Central memory CD4-positive, alpha-beta T cell (primary cell): ENCODE measurements at regions not wholly inside any gene's neighbourhood (a gene's known extent, or its start where the extent isn't known, plus 50 kb on each side); places are given as distances from the start of the nearest gene placed in this dataset.
A peak's percentile ranks its signal among the peaks of the same experiment; 100 is the strongest.

Source experiments
- DNase-seq: peaks from one replicate; pipeline ENCODE4 v3.0.0; 2022

DNA sequence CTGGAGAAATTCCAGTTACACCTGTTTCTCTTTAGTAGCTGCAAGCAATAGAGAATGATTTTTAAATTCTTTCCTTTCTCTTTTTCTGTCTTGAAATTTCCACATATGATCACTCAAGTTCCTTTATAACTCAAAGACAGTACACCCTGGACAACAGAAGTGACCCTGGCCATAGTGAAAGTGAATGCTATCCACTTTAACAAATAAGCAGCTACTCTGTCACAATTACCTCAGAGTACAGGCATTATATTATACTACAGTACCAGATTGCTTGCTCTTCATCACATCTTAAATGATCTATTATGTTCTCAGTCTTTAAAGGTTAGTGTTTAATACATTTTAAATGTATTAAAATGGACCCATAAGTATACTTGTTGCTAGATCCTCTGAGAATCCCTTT lies 136.2 kb downstream of the KLF12 start:
- no peak for DNase-seq

DNA sequence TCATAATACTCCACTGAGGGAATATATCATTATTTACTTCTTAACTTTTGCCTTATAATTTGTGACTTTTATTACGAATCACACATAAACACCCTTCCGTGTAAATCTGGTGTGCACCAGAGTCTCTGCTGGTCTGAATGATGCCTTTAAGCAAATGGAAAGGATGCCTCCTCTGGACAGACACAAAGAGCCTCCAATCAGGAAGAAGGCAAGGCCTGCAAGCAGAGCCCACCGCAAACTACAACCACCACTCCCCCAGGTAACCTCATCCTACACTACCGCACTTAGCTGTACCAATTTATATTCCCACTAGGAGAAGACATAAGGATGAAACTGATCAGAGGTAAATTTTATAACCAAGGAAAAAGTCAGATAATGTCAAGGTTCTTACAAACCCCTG lies 137.6 kb downstream of the KLF12 start:
- no peak for DNase-seq

DNA sequence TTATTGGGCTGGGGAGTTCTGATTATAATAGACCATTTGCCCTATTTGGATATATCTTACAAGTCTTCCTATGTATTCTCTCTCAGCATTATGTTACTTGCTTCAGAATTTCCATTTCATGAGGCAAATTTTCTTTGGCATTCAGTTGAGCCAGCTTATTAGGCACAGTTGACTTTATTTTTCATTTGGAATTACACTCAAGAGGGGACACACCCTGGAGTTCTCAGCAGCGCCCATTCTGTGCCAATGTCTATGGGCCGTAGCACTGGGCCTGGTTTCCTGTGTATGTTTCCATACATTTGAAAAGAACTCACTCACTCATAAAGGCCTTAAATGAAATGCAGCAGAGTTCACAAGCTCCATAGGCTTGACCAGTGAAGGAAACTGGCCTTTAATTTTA lies 138.5 kb downstream of the KLF12 start:
- no peak for DNase-seq

DNA sequence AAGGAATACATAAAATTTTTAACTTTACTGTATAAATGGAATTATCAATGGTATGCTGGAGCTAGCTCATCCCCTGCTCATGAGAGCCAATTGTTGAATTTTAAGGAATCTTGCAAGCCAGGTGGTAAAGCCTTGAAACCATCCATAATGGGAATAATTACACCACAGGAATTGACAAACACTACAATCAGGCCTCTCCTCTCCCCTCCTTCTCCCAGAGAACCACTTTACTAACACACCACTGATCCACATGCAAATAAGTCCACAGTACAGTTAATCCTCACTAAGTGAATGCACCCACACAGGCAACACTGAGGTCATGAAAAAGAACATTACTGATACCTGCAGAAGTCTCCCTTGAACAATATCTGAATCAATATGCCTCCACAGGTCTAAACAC lies 140.5 kb downstream of the KLF12 start:
- DNase-seq = no peak

DNA sequence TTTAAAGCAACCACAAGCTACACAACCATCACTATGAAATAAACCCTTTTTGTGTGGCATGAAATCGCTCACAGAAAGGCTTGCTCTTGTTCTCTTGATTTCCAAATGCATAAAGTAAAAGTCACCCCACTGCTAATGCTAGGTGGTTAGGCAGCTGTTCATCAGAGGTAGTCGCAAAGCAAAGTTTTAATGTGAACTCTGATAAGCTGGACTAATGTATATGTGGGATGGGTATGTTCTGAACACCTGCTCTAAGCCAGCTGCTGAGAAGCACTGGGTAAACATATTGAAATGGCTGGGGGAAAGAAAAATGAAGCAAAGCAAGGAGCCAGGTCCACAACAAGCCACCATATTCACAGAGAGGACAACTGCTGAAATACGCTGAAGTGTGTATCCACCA lies 142.3 kb downstream of the KLF12 start:
- no peak for DNase-seq

DNA sequence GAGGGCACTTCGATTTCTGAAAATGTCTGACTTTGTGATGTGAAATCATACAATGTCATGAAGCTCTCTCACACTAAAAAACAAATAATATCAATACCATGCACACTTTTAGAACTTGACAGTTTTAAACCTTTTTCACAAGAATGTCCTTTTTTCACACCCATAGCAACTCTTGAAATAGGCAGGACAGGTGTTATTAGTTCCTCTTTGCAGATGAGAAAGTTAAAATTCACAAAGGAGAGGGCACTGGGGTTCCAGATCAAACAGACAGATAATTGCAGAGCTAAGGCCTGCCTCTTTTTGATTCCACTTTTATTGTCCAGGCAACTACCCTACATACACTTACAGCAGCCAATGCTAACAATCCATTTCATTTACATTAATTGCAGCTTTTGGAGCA lies 142.8 kb downstream of the KLF12 start:
- no peak for DNase-seq

DNA sequence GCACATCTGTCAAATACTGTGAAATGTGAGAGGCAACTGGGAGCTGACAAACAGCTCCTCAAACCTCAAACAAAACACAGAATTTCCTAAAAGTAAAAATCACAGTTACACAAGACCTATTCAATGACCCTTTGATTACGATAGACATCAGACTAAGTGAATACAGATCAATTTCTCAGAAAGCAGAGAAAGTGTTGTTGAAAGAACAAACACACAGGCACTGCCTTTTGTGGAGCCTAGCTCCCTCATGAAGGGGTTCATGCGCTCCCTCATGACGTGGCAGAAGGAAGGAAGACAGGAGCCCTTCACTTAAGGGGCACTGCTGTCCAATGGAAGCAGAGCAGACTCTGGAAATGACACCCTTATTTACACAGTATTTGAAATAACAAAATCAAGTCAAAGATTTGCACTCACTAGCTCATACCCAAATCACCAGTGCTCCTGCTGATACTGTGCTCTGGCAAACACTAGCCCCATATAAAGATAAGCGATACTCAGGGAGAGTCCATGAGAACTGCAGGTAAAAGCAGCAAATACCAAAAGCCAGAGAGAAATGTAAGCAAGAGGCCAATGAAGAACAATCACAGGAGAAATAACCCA lies 144.9 kb downstream of the KLF12 start:
- no peak for DNase-seq

DNA sequence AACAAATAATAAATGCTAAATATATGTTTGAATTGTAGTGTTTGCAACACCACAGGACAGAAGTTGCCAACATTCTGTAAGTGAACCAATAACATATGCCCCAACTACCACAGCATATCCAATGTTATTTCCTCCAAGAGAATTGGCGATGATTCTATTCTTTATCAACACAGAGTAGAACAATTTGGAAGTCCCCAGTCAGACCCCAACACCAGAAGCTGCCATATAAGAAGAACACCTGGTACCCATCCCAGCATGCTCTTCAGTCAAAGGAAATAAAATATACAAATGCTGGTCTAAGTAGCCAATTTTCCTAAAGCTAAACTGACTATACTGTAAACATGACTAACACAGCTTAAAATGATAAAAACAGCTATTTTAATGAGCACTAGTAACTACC lies 145.7 kb downstream of the KLF12 start:
- DNase-seq = no peak

DNA sequence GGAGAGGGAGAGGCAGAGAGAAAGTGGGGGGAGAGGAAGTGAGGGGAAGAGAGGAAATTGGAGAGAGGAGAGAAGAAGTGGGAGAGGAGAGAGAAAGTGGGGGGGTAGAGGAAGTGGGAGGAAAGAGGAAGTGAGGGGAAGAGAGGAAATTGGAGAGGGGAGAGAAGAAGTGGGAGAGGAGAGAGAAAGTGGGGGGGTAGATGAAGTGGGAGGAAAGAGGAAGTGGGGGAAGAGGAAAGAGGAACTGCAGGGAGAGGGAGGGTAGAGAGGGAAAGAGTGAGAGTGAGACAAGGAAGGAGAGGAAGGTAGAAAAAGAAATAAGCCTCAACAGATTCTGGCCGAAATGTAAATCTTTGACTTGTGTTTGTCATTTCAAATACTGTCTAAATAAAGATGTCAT lies 146.6 kb downstream of the KLF12 start:
- no peak for DNase-seq

DNA sequence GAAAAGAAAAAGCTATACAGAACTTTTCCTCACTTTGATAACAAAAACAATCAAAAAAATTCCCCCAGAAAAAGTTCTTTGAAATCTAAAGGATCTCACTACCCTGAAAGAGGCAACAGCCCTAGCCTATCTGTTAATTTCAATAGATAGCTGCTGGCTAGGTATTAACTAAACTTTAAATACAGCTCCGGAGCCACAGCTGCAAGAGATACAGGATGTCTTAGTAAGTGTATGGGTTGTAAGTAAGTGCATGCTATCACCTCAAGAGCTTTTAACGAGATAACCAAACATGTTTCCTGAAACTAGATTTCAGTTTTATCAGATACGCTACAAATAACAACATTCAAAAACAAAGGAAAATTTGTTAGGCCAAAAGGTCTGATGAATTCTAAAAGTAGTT lies 148.4 kb downstream of the KLF12 start:
- peak; percentile 11 for DNase-seq

DNA sequence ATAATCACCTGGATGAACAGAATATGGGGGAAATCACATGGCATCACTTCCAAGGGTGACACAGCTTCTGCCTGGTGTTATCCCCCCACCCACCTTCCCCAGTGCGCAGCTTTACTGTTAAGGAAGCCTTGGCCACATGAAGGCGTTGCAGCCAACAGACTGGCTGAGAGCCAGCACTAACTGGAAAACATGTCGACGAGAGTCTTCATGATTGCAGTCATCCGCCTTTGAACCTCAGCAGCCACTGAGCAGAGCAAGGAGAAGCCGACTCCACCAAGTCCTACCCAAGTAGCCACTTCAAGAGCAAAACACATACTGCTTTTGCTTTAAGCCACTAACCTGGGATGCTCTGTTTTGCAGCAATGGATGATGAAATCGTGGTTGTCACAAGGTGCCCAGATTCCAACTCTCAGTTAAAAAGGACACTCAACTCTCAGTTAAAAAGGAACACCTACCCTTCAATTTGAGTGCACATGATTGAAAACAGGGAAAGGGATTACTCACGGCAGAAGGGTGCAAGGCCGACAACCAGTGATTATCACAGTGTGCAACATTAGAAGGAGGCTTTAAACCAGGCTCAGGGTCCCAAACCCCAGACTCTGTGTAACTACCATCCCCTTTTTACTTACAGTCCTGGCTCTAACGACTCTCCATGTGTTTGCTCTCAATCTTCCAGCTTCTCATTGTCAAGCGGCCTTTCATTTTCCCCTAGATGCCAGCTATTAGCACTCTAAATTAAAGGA lies 149.1 kb downstream of the KLF12 start:
- DNase-seq = peak; percentile 81

DNA sequence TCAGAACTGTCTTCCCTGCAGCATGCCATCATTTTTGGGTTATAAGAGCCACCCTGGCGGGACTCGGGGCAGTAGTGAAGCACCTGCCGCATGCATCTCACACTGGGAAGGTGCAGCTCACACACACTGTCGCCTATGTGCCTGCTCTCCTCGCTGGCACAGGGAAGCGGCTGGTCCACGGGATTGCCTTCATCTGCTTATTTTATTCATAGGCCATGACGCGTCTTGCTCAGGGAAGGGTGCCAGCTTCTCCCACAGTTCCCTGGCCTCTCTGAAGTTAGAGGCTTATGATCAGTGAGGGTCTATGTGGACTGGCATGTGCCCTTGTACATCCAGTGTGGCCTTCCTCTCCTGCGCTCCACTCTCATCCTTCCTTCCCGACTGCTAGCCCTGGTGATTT lies 150.0 kb downstream of the KLF12 start:
- DNase-seq = no peak

DNA sequence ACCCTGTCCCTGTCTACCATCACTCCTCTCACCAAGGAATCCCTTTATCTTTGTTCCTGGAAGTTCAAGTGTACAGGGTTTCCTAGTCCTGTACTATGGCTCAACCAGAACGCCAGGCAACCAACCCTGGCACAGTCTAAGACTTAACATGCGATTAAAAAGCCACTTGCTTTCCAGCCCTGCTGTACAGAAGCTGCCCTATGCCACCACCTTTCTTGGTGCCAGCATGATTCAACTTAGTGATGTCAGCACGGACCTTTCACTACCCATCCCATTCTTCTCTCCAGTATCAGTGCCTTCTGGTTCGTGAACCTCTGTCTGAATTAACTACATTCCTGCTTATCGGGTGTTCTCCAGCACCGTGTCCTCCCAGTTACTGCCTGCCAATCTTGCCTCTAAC lies 151.1 kb downstream of the KLF12 start:
- no peak for DNase-seq

DNA sequence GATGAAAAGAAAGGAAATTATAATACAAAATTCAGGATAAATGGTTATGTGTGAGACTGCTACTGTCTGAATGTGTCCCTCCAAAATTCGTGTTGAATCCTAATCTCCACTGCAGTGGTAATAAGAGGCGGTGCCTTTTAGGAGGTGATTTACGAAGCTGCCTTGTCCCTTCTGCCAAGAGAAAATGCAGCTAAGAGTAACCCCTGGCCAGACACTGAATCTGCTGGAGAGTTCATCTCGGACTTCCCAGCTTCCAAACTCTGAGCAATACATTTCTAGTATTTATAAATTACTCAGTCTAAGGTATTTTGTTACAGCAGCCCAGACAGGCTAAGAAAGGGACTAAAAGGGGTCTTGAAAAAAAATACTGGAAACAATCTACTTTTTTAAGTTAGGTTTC lies 152.6 kb downstream of the KLF12 start:
- DNase-seq = no peak

DNA sequence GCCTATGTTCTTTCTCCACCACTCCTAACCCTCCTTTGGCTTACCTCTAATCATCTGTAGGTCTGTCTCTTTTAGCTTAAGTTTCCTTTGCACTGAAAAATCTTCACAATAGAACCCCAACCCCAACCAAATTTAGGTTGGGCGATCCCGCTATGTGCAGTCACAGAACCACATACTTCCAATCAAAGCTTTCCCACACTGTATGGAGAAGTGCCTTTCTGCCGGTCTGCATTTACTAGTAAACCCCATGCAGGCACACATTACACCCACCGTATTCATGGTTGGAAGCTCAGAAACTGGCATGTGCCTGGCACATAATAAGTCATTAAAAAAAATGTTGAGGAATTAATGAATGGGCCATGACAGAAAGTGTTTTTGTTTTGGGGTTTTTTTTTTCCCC lies 158.4 kb downstream of the KLF12 start:
- DNase-seq = no peak

DNA sequence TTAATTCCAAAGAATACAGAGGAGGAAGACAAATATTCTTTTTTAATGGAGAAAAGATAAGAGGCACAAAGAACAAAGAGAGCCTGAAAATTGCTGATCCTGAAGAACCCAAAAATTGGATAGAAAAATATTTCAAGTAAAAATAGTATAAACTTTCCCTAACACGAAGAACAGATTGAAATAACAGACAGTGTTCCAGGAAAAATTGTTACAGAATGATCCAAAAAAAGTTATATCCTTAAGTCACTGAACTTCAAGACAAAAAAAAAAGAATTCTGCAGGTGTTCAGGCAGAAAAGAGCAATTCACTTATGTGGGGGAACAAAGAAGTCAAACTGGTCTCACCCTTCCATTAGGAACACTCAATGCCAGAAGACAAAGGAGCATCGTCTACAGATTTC lies 160.2 kb downstream of the KLF12 start:
- no peak for DNase-seq

DNA sequence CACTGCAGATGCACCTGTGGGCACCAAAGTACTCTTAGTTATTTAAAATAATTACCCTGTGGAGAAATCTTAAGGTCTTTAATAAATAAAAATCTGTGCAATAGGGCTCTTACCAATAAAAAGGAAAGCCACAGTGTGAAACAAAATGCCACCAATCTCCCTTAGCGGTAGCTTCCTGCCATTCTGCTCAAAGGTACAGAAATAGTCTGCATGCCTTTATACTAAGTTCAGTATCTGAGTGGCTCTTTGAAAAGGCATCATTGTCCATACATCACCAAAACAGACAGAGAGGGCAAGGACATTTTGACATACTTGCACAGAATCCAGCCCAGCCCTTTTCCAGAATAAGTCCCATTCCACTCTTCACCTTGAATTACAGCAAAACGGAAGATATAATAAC lies 161.0 kb downstream of the KLF12 start:
- no peak for DNase-seq

DNA sequence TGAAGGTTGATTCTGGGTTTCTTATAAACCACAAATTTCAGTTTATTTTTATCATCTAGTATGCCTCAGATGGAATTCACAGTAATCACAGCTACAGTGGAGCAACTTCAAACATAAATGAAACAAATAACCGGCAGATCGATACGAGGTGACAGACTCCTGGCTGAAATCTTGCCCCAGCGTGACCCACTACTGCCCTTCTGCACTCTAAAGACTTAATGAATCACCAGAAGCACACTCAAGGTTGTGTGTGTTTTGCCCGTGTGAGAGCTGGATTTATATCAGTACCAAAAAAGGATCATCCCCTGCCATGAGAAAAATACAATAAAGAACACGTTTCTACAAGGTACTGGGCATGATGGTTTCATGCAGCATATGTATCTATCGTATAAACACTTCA lies 161.7 kb downstream of the KLF12 start:
- DNase-seq = no peak

DNA sequence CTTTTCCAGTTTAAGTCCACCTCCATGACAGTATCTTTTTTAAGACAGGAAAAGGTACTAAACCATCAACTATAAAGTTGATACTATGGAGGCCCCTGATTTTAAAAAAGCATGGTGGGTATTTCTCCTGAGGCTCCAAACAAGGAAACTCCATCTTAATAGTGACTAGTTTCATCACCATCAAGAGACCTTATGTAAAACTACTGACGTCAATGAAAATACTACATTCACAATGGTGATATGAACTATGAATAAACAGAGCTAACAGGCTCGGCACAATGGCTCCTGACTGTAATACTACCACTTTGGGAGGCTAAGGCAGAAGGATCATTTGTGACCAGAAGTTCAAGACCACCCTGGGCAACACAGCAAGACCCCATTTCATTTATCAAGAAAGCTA lies 162.7 kb downstream of the KLF12 start:
- DNase-seq = no peak

DNA sequence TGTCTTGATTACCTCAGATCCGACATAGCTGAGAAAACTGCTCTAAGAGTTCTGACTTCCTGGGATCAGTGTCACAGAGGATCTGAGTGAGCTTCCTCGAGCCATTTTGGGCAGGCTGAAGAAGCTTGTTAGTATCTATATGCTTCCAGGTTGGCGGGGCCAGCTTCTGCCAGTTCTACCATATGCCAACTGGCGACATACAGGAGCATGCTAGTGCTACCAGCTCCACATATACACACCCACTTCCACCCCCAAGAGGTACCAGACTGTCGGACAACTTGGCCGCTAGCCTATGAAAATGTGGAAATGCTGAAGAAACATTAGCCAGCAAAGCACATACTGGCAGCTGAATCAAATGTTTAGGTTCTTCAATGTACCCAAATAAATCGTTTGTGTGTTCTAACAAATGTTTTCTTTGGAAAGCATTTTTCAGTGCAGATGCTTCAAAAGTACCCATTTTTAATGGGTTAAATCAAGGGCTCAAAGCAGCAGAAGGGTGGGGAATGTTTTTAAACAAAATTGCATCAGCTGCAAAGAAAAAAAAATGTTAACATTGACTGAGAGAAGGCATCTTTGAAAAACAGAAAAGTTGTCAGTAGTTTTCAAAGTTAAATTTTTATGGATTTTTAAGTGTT lies 163.7 kb downstream of the KLF12 start:
- no peak for DNase-seq

DNA sequence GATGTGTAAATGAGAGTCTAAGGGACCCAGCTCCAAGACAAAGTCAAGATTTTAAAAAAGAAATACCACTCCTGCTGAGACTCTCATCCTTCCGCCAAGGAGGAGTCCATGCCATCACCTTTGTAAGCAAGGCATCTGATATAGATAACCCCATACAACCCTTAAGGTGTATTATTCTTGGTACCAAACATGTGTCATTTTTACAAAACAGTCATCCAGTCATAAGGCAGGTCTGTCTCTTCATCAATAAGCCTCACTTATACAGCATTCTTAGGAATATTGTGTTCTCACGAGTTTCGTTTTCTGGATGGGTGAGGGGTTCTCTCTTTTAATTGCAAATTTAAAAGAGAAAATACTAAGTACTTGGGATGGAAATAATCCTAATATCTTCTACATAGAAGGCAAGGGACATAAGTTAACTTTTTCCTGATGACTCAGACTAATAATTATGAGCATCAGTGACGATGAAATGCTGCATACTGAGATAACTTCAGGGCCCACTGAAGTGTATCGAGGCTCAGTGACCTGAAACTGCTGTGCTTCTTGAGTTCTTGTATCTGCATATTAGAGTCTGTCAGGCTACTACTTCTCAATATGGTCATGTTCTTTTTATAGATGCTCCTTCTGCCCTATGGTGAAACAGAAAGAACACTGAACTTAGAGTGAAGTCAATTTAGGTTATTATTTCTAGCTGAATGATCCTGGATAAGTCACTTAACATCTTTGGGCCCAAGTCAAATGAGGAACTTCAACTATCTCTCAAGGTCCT lies 166.6 kb downstream of the KLF12 start:
- DNase-seq = no peak

DNA sequence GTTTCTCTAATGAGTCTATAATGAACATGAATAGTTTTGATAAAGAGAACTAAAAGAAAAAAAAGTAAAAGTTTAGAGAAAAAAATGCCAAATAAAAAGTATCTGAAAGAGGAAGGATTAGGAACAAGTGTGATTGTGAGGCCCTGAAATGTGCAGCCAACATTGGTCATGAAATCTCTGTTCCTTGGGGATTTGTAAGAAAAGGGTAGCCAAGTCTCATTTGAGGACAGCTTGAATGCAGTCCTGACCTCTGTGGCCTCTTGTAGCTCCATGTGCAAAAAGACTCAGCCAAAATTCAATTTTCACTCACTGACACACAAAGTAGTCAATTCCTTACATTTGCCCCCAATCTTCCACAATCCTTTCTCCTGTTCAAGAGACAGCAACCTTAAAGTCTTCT lies 167.9 kb downstream of the KLF12 start:
- no peak for DNase-seq

DNA sequence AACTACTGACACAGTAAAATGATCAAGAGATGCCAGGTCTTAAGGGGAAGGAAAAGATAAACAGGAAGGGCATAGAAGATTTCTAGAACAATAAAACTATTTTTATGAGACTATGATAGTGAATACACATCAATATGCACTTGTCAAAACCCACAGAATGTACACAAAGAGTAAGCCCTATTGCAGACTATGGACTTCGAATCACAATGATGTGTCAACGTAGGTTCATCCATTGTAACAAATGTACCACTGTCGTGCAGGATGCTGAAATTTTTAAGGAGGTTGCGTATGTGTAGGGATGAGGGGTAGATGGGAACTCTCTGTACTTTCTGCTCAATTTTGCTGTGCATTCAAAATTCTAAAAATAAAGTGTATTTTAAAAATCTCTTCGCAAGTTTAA lies 171.9 kb downstream of the KLF12 start:
- no peak for DNase-seq

DNA sequence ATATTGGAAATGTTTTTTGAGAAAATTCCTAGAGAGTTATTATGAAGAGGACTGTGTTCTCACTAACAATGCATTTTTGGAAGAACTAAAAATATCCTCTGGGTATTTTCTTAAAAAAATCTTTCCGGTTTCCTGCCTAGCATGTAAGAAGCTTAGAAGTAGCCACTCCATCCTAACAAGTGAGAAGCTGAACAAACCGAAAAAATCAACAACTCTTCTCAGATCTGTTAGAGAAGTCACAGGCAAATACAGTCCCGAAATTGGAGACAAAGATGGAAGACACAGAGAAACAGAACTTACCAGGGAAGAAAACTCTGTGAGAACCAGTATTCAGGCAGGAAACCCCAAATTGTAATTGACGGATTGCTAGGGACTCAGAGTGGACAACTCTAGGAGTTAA lies 173.0 kb downstream of the KLF12 start:
- DNase-seq = no peak
